WTC11 (cell line): ENCODE measurements at regions not wholly inside any gene's neighbourhood (a gene's known extent, or its start where the extent isn't known, plus 50 kb on each side); places are given as distances from the start of the nearest gene placed in this dataset.

Experiments used
- ATAC-seq: fragments of 200-7000 bp; cut with Tn5 transposase; 2 replicates; pipeline ENCODE4 v1.10.0; 2021; ENCODE audit warnings: mild to moderate bottlenecking, moderate library complexity
- CTCF ChIA-PET: fragments of 300-600 bp; sonication (Branson Sonifier 250); formaldehyde crosslinking; loops from one replicate; lab custom pipeline; 2021; ENCODE audit warnings: antibody characterized with exemption; lab: Charles Lee
- POLR2A ChIA-PET: fragments of 350-600 bp; sonication (Branson Sonifier 250); formaldehyde crosslinking; loops from one replicate; lab custom pipeline; 2021; ENCODE audit warnings: antibody characterized with exemption; lab: Charles Lee
- DNase-seq: peaks from one replicate; pipeline ENCODE4 v3.0.0; 2021; ENCODE audit warnings: low spot score
- H3K27ac Mint-ChIP-seq: 2 replicates; pipeline ENCODE4 v1.8.0; 2021; ENCODE audit warnings: mixed read lengths
- H3K27me3 Mint-ChIP-seq: 2 replicates; pipeline ENCODE4 v1.8.0; 2021; ENCODE audit warnings: low read depth, mild to moderate bottlenecking, moderate library complexity, mixed read lengths
- H3K36me3 Mint-ChIP-seq: 2 replicates; pipeline ENCODE4 v1.8.0; 2021; ENCODE audit warnings: mixed read lengths
- H3K4me1 Mint-ChIP-seq: 2 replicates; pipeline ENCODE4 v1.8.0; 2022; ENCODE audit warnings: mixed read lengths
- H3K4me3 Mint-ChIP-seq: 2 replicates; pipeline ENCODE4 v1.8.0; 2021; ENCODE audit warnings: mild to moderate bottlenecking, moderate library complexity, mixed read lengths
- H3K9me3 Mint-ChIP-seq: 2 replicates; pipeline ENCODE4 v1.8.0; 2021; ENCODE audit warnings: mixed read lengths
- AR ChIP-seq: fragments of 250-450 bp; sonication (Bioruptor Pico); IDR thresholded peaks from 2 replicates; pipeline ENCODE4 v1.9.0; 2021; ENCODE audit warnings: mild to moderate bottlenecking
- ATF3 ChIP-seq: sonication (generic); formaldehyde crosslinking; conservative IDR thresholded peaks from 2 replicates; pipeline ENCODE4 v1.8.1; 2022; ENCODE audit warnings: mild to moderate bottlenecking, missing genetic modification reagents
- CREM ChIP-seq: sonication (generic); formaldehyde crosslinking; IDR thresholded peaks from 2 replicates; pipeline ENCODE4 v1.8.1; 2022; ENCODE audit warnings: mild to moderate bottlenecking, missing genetic modification reagents, moderate library complexity
- FOXK1 ChIP-seq: sonication (generic); formaldehyde crosslinking; IDR thresholded peaks from 2 replicates; pipeline ENCODE4 v1.8.0; 2022; ENCODE audit warnings: mild to moderate bottlenecking, moderate library complexity, missing genetic modification reagents
- FOXP1 ChIP-seq: sonication (generic); formaldehyde crosslinking; IDR thresholded peaks from 2 replicates; pipeline ENCODE4 v1.8.0; 2022; ENCODE audit warnings: missing genetic modification reagents, mild to moderate bottlenecking, moderate library complexity, borderline replicate concordance
- GABPB1 ChIP-seq: sonication (generic); formaldehyde crosslinking; IDR thresholded peaks from 2 replicates; pipeline ENCODE4 v1.8.1; 2023; ENCODE audit warnings: mild to moderate bottlenecking, missing genetic modification reagents
- IRF2 ChIP-seq: sonication (generic); formaldehyde crosslinking; IDR thresholded peaks from 2 replicates; pipeline ENCODE4 v1.8.0; 2022; ENCODE audit warnings: low read depth, missing genetic modification reagents, borderline replicate concordance
- KAT7 ChIP-seq: sonication (generic); formaldehyde crosslinking; IDR thresholded peaks from 2 replicates; pipeline ENCODE4 v1.8.1; 2023; ENCODE audit warnings: missing genetic modification reagents, mild to moderate bottlenecking, borderline replicate concordance
- MAX ChIP-seq: sonication (generic); formaldehyde crosslinking; IDR thresholded peaks from 2 replicates; pipeline ENCODE4 v1.8.0; 2022; ENCODE audit warnings: mild to moderate bottlenecking, missing genetic modification reagents
- NR1H2 ChIP-seq: sonication (generic); formaldehyde crosslinking; IDR thresholded peaks from 2 replicates; pipeline ENCODE4 v1.9.0; 2021; ENCODE audit warnings: mild to moderate bottlenecking, moderate library complexity, missing genetic modification reagents
- NR3C1 ChIP-seq: sonication (generic); formaldehyde crosslinking; conservative IDR thresholded peaks from 2 replicates; pipeline ENCODE4 v1.8.1; 2023; ENCODE audit warnings: low read depth, mild to moderate bottlenecking, missing genetic modification reagents
- PREB ChIP-seq: sonication (generic); formaldehyde crosslinking; IDR thresholded peaks from 2 replicates; pipeline ENCODE4 v1.8.1; 2022; ENCODE audit warnings: mild to moderate bottlenecking, missing genetic modification reagents, moderate library complexity, borderline replicate concordance
- RORB ChIP-seq: fragments of 250-450 bp; sonication (Bioruptor Pico); IDR thresholded peaks from 2 replicates; pipeline ENCODE4 v1.9.0; 2021; ENCODE audit warnings: mild to moderate bottlenecking
- STAT6 ChIP-seq: sonication (generic); formaldehyde crosslinking; conservative IDR thresholded peaks from 2 replicates; pipeline ENCODE4 v1.8.1; 2023; ENCODE audit warnings: mild to moderate bottlenecking, low read depth, missing genetic modification reagents, moderate library complexity
- ZNF219 ChIP-seq: sonication (generic); formaldehyde crosslinking; IDR thresholded peaks from 2 replicates; pipeline ENCODE4 v1.8.0; 2023; ENCODE audit warnings: missing genetic modification reagents, mild to moderate bottlenecking, borderline replicate concordance
- ZNF232 ChIP-seq: sonication (generic); formaldehyde crosslinking; IDR thresholded peaks from 2 replicates; pipeline ENCODE4 v1.8.0; 2022; ENCODE audit warnings: mild to moderate bottlenecking, missing genetic modification reagents
- ZNF317 ChIP-seq: sonication (generic); formaldehyde crosslinking; IDR thresholded peaks from 2 replicates; pipeline ENCODE4 v1.8.1; 2023; ENCODE audit warnings: low read depth, mild to moderate bottlenecking, moderate library complexity, missing genetic modification reagents, borderline replicate concordance
- ZNF396 ChIP-seq: fragments of 250-450 bp; sonication (Bioruptor Pico); IDR thresholded peaks from 2 replicates; pipeline ENCODE4 v1.8.0; 2021; ENCODE audit warnings: mild to moderate bottlenecking, moderate library complexity, borderline replicate concordance
- ZNF416 ChIP-seq: fragments of 250-450 bp; sonication (Bioruptor Pico); IDR thresholded peaks from 2 replicates; pipeline ENCODE4 v1.9.0; 2021; ENCODE audit warnings: mild to moderate bottlenecking, inconsistent platforms
- ZNF671 ChIP-seq: fragments of 250-450 bp; sonication (Bioruptor Pico); IDR thresholded peaks from 2 replicates; pipeline ENCODE4 v1.8.0; 2021; ENCODE audit warnings: mild to moderate bottlenecking
- TF ChIP-seq, protein P1 (sequence below): fragments of 250-450 bp; sonication (Bioruptor Pico); IDR thresholded peaks from 2 replicates; pipeline ENCODE4 v1.9.0; 2021; ENCODE audit warnings: mild to moderate bottlenecking, borderline replicate concordance
- TF ChIP-seq, protein P2 (sequence below): sonication (generic); formaldehyde crosslinking; IDR thresholded peaks from 2 replicates; pipeline ENCODE4 v1.8.0; 2022; ENCODE audit warnings: mild to moderate bottlenecking, missing genetic modification reagents

- TF ChIP-seq FOXP1 (CRISPR knock-in tag) (no peak), FOXK1 (CRISPR knock-in tag) (no peak), ZNF219 (CRISPR knock-in tag) (no peak), CREM (CRISPR knock-in tag) (no peak), GABPB1 (CRISPR knock-in tag) (no peak)
These were observed 73.3 kb upstream of the HABP2 start (continued) for GRCh38 chr10:113479346-113480080.

GRCh38 chr10:113480081-113480360 lies 72.8 kb upstream of the HABP2 start:
- ATAC-seq (no peak), DNase-seq (no peak)
- H3K36me3 Mint-ChIP-seq = no peaks in the 10 kb centered on the region
- CTCF ChIA-PET = no interaction called here
- peaks cover 7% of the 10 kb centered on the region; the same call in 1 of the 2 replicates for H3K4me1 Mint-ChIP-seq
- peaks cover 4% of the 10 kb centered on the region for H3K9me3 Mint-ChIP-seq
- no peak for TF ChIP-seq RORB (CRISPR knock-in tag)
- no peak for TF ChIP-seq ZNF317 (CRISPR knock-in tag)
- TF ChIP-seq AR = no peak
- TF ChIP-seq ATF3 (CRISPR knock-in tag) = no peak
- no peak for TF ChIP-seq MAX (CRISPR knock-in tag)
- no peak for TF ChIP-seq IRF2 (CRISPR knock-in tag)
- TF ChIP-seq NR3C1 (CRISPR knock-in tag) = no peak
- no peak for TF ChIP-seq ZNF416 (CRISPR knock-in tag)
- TF ChIP-seq, protein P1, sequence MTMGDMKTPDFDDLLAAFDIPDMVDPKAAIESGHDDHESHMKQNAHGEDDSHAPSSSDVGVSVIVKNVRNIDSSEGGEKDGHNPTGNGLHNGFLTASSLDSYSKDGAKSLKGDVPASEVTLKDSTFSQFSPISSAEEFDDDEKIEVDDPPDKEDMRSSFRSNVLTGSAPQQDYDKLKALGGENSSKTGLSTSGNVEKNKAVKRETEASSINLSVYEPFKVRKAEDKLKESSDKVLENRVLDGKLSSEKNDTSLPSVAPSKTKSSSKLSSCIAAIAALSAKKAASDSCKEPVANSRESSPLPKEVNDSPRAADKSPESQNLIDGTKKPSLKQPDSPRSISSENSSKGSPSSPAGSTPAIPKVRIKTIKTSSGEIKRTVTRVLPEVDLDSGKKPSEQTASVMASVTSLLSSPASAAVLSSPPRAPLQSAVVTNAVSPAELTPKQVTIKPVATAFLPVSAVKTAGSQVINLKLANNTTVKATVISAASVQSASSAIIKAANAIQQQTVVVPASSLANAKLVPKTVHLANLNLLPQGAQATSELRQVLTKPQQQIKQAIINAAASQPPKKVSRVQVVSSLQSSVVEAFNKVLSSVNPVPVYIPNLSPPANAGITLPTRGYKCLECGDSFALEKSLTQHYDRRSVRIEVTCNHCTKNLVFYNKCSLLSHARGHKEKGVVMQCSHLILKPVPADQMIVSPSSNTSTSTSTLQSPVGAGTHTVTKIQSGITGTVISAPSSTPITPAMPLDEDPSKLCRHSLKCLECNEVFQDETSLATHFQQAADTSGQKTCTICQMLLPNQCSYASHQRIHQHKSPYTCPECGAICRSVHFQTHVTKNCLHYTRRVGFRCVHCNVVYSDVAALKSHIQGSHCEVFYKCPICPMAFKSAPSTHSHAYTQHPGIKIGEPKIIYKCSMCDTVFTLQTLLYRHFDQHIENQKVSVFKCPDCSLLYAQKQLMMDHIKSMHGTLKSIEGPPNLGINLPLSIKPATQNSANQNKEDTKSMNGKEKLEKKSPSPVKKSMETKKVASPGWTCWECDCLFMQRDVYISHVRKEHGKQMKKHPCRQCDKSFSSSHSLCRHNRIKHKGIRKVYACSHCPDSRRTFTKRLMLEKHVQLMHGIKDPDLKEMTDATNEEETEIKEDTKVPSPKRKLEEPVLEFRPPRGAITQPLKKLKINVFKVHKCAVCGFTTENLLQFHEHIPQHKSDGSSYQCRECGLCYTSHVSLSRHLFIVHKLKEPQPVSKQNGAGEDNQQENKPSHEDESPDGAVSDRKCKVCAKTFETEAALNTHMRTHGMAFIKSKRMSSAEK (CRISPR knock-in tag) = no peak
- TF ChIP-seq ZNF671 = no peak
- TF ChIP-seq, protein P2, sequence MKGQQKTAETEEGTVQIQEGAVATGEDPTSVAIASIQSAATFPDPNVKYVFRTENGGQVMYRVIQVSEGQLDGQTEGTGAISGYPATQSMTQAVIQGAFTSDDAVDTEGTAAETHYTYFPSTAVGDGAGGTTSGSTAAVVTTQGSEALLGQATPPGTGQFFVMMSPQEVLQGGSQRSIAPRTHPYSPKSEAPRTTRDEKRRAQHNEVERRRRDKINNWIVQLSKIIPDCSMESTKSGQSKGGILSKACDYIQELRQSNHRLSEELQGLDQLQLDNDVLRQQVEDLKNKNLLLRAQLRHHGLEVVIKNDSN (CRISPR knock-in tag) = no peak
- TF ChIP-seq KAT7 (CRISPR knock-in tag) = no peak
- no peak for TF ChIP-seq CREM (CRISPR knock-in tag)
- TF ChIP-seq ZNF396 = no peak
- TF ChIP-seq PREB (CRISPR knock-in tag) = no peak
- no peak for TF ChIP-seq STAT6
- TF ChIP-seq ZNF232 = no peak
- TF ChIP-seq NR1H2 (CRISPR knock-in tag) = no peak
- H3K27ac Mint-ChIP-seq = no peak overlapping the region
- H3K4me3 Mint-ChIP-seq = no peak overlapping the region
- peaks cover 3% of the 10 kb centered on the region; the same call in 1 of the 2 replicates for H3K27me3 Mint-ChIP-seq
- POLR2A ChIA-PET = no interaction called here
